ENCODE measurements at regions not wholly inside any gene's neighbourhood (a gene's known extent, or its start where the extent isn't known, plus 50 kb on each side); places are given as distances from the start of the nearest gene placed in this dataset.
"Not testable (repeated sequence)": the region's sequence is repeated elsewhere in the genome, so short reads cannot be mapped to it uniquely, and the experiment has no call there.

DNA sequence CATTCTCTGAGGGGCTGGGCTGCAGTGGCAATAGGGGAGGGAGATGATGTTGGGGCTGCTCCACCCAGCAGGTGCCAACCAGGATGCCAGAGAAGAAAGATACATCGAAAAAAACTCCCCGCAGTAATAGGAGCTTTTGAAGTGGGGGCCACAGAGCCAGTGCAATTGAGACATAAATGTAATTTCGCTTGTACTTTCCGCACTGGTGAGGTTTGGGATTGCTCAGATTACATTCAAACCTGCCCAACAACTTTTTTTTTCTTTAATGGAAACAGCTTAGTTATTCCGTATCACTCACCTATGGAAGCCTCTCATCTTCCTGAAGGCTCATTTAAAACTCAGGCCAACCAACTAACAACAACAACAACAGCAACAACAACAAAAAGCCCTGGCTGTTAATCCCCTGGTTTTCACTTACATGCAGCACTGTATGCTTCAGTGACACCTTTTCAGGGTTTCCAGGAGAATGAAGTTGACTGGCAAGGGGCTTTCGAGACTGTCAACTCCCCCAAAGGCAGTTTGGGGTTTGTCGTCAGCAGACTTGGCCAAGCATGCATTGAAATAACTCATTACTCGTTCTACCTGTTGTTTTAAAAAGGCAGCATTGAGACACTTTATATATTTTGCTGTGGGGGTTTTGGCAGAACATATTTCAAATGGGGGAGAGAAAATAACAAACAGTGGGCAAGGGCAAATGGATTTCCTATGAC is 163.8 kb downstream of the EBLN2 start:
- peak in 2 of 4 donors; percentile 35 to 43 for DNase-seq (ENCODE audit: low read depth in 4 of 4, low spot score in 3 of 4)

DNA sequence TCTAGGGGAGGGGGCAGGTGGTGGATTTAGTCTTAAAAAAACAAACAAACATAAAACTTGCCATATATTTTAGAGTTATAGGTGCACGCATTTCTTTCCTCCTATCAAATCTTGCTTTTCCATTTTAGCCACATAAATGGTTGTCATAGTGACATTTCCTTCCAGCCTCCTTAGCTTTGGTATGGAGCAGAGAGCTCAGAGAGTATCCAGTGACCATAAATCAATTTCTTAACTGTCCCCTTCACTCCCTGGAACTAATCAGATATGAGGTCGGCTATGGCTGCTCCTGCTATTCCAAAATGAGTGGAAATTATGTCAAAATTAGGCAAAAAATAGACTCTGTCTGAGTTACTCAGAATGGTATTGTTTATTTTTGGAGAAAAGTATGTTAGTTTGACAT is 164.5 kb downstream of the EBLN2 start:
- DNase-seq (ENCODE audit: low read depth in 4 of 4, low spot score in 3 of 4) = no peak

DNA sequence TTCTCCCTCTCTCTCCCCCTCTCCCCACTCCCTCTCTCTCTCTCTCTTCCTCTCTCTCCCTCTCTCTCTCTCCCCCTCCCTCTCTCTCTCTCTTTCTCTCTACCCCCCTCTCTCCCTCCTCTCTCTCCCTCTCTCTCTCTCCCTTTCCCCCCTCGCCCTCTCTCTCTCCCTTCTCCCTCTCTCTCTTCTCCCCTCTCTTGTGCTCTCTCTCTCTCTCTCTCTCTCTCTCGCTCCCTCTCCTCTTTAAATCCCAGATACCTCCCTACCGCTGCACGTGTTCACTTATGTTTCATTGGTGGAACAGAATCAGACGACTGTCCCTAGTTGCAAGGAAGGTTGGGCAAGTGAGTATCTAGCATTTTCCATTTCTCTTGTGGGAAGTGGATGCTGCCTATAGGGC is 166.5 kb downstream of the EBLN2 start:
- DNase-seq (ENCODE audit: low read depth in 4 of 4, low spot score in 3 of 4) = no peak

DNA sequence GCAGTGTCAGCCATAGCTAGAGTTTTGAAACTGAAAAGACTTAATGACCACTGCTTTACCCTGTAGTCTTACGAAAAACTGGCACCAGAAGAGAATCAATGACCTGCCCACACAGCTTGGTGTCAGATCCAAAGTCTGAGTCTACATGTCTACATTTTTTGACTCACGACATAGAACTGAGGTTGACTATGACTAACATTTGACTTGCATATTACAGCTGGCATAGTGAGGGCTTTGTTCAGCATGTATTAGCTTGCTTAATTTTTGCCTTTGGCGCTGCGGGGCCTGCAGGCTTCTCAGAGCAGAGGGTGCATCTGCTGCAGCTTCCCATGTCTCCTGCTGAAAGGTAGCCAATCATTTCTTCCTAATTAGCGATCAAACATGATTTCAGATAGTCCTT is 167.0 kb downstream of the EBLN2 start:
- DNase-seq (ENCODE audit: low read depth in 4 of 4, low spot score in 3 of 4) = no peak

DNA sequence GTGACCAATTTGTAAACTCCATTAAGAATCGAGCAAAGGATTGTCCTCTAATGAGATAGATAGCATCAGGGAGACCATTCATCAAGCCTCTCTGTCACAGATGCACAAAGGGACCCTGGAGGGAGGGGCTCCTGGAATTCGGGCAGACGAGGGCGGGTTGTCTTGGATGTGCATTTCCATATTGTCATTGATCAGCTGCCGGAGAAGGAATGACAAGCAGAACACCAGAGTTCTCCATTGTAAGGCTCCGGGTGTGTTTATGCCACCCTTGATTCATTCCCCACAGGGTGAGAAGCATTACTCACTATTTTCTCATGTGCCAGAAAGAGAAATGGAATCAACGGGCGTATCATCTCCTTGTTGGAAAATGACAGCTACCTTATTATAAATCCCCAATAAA is 167.5 kb downstream of the EBLN2 start:
- no peak for DNase-seq (ENCODE audit: low read depth in 4 of 4, low spot score in 3 of 4)

DNA sequence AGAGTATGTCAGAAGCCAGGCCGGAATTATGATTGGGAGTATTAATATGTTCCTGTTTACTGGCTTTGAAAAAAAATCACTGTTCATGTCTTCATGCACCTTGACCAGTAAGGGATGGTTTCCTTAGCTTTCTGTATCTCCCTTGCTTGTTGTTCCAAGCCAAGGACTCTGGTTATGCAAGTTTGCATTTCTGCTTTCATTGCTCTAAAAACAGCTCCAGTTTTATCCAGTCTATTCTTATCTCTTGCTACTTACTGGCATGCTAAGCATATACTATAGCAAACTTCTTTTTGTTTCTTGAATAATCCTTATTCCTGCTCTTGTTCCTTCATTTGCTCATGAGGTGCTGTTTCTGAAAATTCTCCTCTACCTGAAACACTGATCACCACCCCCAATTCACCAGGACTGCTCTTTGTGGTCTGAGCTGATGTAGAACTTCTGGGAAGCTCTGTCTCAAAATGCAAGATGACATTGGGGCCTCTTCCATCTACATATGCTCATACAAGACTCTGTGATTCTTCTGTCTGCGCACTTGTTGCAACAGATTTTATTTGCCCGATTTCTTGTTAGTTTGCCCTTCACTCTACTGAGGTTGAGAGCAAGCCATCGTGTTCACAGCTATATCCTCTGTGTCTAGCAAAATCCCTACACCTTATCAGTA is 173.0 kb downstream of the EBLN2 start:
- no peak for DNase-seq (ENCODE audit: low read depth in 4 of 4, low spot score in 3 of 4)

DNA sequence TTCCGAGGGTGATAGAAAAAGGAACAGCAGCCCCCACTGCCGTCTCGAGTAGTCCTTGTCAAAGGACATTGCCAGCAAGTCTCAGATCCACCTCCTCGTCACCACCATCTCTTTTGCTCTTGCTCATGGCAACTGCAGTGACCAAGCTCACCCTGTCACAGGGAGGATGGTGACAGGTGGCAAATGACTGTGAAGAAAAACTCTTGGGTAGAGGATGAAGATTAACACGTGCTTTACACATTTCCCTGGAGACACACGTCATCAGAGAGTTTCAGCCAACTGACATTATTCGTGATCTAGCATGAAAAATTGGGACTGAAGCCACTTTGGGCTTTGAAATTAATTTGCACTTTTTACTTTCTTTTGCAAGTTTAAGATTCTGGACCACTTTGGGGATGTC is 174.3 kb downstream of the EBLN2 start:
- no peak for DNase-seq (ENCODE audit: low read depth in 4 of 4, low spot score in 3 of 4)

DNA sequence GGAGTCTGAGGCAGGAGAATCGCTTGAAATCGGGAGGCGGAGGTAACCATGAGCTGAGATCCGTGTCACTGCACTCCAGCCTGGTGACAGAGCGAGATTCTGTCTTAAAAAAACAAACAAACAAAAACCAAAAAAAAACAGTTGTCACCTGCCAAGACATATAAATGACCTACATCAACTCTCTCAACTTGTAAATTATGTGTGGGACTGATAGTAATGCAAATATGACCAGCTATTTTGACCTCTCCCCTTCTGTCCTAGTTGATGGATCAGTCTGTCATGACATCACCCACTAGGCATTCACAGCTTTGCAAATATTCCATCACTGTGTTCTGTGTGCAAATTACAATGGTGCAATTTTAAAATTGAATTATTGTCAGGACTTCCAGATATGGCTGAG is 175.4 kb downstream of the EBLN2 start:
- DNase-seq (ENCODE audit: low read depth in 4 of 4, low spot score in 3 of 4) = no peak

DNA sequence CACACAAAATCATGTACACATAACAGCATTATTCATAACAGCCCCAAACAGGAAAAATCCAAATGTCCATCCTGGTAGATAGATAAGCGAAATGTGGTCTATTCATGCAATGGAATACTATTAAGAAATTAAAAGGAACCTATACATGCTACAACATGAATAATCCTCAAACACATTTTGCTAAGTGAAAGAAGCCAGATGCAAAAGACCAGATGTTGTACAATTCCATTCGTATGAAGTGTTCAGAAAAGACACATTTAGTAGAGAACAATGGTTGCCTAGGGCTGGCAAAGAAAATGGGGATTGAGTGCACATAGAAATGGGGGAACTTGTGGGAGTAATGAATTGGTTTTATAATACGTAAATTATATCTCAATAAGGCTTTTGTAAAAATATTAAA is 182.3 kb downstream of the EBLN2 start:
- no peak for DNase-seq (ENCODE audit: low read depth in 4 of 4, low spot score in 3 of 4)

DNA sequence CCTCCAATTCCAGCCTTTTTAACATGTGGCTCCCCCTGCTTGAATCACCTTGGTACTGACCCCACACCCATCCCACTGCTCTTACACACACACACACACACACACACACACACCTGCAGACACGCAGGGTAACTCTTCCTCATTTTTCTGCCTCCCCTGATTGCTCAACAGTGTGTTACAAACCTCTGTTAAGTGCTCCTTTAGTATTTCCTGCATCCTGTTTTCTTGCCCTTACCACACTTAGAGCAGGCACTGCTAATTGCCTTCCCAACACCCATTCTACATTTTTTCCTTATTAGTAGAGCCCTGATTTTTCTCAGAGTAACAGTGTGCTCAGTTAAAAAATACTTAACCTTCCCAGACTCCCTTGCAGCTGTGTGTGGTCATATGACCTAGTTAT is 184.0 kb downstream of the EBLN2 start:
- no peak for DNase-seq (ENCODE audit: low read depth in 4 of 4, low spot score in 3 of 4)

DNA sequence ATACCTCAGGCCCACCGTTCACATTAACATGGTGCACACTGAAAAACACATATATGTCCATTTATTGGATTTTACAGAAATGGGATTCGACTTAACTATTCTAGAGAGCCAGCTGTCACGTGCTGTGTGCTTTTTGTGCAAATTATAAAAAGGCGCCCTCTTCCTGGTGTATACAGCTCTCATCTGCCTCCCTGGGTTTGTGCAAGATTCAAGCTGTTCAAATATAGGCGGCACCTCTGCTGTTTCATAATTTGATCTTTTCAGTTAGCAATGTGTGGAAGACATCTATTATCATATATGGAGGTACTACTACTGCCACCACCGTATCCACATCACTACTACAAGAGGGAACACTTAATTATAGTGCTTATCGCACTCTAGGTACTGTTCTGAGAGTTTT is 187.6 kb downstream of the EBLN2 start:
- DNase-seq (ENCODE audit: low read depth in 4 of 4, low spot score in 3 of 4) = no peak

DNA sequence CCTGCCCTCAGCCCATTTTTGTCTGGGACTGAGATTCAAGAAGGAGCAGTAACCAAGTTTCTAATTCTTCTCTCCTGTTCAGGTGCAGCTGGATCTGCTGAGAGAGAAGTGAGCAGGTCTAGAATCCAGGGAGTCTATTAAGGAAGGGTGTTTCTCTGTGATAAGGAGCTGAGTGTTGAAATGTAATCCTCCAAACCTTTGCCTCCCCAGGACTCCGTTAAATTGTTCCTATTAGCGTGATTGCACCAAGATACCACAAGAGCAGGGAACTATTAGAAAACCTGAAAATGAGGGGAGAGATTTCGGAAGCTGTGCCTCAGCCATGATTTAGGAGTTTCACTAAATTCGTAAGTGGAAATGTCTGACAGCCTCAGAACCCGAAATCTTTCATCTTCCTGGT is 192.6 kb downstream of the EBLN2 start:
- DNase-seq (ENCODE audit: low read depth in 4 of 4, low spot score in 3 of 4) = no peak

DNA sequence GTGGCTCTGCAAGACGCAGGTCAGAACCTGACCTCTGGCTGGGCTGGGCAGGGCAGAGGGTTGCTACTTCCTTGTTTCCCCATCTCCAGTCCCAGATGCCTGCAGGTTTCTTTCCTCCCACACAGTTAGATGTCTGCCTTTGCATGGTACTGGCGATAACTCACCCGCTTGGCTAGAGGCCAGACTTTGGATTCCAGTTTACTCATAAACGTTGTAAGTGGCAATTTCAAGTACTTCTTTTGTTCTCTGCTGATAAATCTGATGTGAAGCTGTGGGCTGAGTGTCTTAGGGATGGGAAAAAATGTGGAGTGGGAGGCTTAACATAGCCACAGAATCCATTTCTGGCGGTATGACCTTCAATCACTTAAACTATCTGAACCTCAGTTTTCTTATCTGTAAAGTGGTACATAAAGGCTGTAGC is 194.2 kb downstream of the EBLN2 start:
- peak in 3 of 4 donors; percentile 9 to 39 (median 17) for DNase-seq (ENCODE audit: low read depth in 4 of 4, low spot score in 3 of 4)

DNA sequence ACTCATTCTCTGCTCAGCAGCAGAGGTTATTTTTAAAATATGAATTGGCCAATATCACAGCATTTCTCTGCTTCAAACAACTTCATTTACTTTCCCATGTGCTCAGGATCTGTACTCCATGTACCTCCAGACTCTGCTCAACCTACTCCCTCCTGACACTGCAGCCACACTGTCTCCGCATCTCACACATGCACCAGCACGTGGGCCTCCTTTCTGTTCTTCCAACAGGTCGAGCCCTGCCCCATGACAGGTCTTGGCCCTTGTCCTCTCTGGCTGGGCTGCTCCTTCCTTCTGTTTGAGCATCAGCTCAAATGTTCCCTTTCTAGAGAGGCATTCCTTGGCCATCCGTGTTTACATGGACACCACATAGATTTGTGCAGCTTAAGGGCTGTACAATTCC is 195.7 kb downstream of the EBLN2 start:
- DNase-seq (ENCODE audit: low read depth in 4 of 4, low spot score in 3 of 4) = no peak

DNA sequence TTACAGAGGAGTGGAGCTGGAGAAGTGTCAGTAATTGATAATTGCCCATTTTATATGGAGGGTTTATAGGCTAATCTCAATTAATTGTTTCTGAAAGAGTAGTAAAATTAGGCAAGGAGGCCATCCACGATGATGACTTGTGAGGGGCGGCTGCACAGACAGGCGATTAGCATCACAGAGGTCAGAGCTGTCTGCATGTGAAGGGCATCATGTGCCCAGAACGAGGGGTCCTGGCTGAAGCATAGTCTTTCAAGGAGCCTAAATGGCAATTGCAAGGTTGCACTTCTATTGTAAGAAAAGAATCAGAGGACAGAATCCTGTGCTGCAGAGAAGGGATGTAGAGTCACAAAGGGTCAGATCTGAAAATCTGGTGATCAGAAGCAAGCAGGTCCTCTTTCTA is 196.6 kb downstream of the EBLN2 start:
- no peak for DNase-seq (ENCODE audit: low read depth in 4 of 4, low spot score in 3 of 4)

DNA sequence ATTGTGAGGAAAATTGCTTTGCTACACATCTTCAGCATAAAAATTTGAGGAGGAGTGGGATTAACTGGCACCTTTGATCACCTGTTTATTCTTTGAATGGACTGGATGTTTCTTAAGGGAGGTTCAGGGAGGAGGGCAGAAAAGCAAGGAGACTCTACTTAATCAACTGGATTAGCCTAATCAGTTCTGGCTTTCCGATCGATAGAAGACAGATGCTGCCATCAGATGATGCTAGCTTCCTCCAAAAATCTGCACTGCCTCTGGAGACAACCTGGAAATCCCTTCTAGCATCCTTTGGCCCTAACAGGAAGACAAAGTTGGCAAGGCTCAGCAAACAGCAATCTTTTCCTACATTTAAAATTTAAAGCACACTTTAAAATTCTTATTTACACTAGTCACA is 197.8 kb downstream of the EBLN2 start:
- no peak for DNase-seq (ENCODE audit: low read depth in 4 of 4, low spot score in 3 of 4)

DNA sequence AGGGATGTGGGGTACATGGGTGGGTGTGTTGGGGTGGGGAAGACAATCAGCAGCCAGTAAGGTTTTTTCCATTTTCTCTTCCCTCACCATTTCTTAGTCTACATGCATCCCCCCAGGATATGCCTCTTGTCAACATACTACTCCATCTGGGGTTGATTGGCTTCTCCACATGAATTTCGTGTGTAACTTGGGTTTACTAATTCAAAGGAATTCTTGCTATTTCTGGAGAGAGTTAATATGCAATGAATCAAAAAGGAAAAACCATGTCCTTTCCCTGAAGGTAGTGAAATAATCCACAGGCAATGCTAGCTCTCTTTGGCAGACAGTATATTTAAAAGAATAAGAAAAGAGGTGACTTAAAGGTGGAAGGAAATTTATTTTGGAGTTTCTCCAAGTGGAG is 198.4 kb downstream of the EBLN2 start:
- no peak for DNase-seq (ENCODE audit: low read depth in 4 of 4, low spot score in 3 of 4)

DNA sequence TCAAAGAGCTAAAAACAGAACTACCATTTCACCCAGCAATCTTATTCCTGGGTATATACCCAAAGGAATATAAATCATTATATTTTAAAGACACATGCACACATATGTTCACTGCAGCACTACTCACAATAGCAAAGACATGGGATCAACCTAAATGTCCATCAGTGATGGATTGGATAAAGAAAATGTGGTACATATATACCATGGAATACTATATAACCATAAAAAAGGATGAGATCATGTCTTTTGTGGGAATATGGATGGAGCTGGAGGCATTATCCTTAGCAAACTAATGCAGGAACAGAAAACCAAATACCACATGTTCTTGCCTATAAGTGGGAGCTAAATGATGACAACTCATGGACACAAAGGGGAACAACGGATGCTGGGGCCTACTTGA is 205.1 kb downstream of the EBLN2 start:
- not testable (repeated sequence) for DNase-seq (ENCODE audit: low read depth in 4 of 4, low spot score in 3 of 4)

DNA sequence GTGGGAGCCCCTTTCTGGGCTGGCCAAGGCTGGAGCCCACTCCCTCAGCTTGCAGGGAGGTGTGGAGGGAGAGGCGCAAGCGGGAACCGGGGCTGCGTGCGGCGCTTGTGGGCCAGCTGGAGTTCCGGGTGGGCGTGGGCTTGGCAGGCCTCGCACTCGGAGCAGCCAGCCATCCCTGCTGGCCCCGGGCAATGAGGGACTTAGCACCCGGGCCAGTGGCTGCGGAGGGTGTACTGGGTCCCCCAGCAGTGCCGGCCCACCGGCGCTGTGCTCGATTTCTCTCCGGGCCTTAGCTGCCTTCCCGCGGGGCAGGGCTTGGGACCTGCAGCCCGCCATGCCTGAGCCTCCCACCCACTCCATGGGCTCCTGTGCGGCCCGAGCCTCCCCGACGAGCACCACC is 207.7 kb downstream of the EBLN2 start:
- not testable (repeated sequence) for DNase-seq (ENCODE audit: low read depth in 4 of 4, low spot score in 3 of 4)

DNA sequence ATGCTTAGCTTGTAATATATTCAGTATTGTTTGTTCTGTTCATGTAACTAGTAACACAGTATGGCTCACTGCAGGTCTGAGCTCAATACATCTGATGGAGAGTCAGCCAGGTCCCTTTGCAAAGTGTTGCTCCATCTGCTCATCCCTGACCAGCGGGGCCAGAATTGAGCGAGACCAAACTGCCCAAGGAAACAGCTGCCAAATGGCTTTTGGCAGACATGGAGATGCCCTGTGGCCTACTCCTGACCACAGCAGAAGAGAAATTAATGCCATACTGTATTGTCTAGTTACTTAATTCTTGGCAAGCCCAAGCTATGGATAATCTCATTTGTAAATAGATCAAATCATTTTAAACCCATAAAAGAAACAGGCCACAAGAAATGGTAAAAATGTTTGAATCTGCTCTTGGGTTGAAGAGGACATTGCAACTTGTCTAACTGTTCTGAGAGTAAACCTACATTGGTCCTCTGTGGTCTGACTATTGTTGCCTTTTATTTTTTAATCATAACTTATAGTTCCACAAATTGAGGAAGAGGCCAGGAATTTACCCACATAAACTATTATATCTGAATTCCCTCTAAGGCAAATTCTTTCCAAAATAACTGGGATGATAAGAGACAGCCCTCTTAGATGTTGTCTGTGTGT is 209.5 kb downstream of the EBLN2 start:
- no peak for DNase-seq (ENCODE audit: low read depth in 4 of 4, low spot score in 3 of 4)

DNA sequence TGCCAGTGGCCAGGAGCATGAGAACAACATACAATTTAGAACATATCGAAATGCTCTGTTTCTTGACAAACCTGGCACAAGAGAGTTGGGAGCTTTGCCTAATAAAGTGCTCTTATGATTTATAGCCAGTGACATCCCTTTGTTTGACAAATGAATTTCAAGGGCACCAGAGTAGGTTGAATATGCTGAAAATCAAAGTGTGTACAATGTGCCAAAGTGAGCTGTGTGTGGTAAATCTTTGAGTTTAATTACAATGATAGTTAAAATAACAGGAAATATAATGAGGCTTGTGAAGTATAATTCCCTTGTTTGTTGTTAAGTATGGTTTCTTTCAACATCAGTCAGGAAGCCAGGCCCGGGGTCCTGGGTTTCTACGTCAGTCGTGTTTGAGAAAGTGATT is 211.9 kb downstream of the EBLN2 start:
- DNase-seq (ENCODE audit: low read depth in 4 of 4, low spot score in 3 of 4) = no peak

DNA sequence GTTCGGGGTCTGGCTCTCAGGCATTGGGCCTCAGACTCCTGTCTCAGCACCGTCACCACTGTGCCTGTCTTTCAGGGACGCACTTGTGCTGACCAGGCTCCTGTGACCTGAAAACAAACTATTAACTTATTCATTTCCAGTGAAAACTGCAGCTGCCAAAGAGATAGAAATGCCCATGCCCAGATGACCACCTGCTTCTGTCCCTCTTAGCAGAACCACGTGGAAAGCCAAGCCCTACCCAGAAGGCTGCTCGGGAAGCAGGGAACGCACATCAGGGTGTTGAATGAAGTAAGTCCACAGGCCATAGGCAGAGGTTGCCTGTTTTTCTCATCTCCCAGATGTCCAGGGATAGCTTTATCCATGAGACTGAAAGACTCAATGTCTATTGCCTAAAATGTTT is 219.3 kb downstream of the EBLN2 start:
- no peak for DNase-seq (ENCODE audit: low read depth in 4 of 4, low spot score in 3 of 4)
